WTC11 (cell line): ENCODE measurements at regions not wholly inside any gene's neighbourhood (a gene's known extent, or its start where the extent isn't known, plus 50 kb on each side); places are given as distances from the start of the nearest gene placed in this dataset.

Experiments
- IRF2 ChIP-seq: sonication (generic); formaldehyde crosslinking; IDR thresholded peaks from 2 replicates; pipeline ENCODE4 v1.8.0; 2022; ENCODE audit warnings: low read depth, missing genetic modification reagents, borderline replicate concordance
- KAT7 ChIP-seq: sonication (generic); formaldehyde crosslinking; IDR thresholded peaks from 2 replicates; pipeline ENCODE4 v1.8.1; 2023; ENCODE audit warnings: missing genetic modification reagents, mild to moderate bottlenecking, borderline replicate concordance
- NFYB ChIP-seq: sonication (generic); formaldehyde crosslinking; conservative IDR thresholded peaks from 2 replicates; pipeline ENCODE4 v1.8.0; 2022; ENCODE audit warnings: low read depth, missing genetic modification reagents
- NR1H2 ChIP-seq: sonication (generic); formaldehyde crosslinking; IDR thresholded peaks from 2 replicates; pipeline ENCODE4 v1.9.0; 2021; ENCODE audit warnings: mild to moderate bottlenecking, moderate library complexity, missing genetic modification reagents
- PRRX2 ChIP-seq: fragments of 250-450 bp; sonication (Bioruptor Pico); IDR thresholded peaks from 2 replicates; pipeline ENCODE4 v1.8.0; 2021; ENCODE audit warnings: mild to moderate bottlenecking
- SP1 ChIP-seq: sonication (generic); formaldehyde crosslinking; conservative IDR thresholded peaks from 2 replicates; pipeline ENCODE4 v1.8.1; 2022; ENCODE audit warnings: missing genetic modification reagents
- ZNF138 ChIP-seq: sonication (generic); formaldehyde crosslinking; conservative IDR thresholded peaks from 2 replicates; pipeline ENCODE4 v1.8.1; 2022; ENCODE audit warnings: mild to moderate bottlenecking, moderate library complexity, missing genetic modification reagents
- TF ChIP-seq, protein P1 (sequence below): fragments of 200-600 bp; IDR thresholded peaks from 2 replicates; pipeline ENCODE4 v1.8.0; 2022; ENCODE audit warnings: antibody characterized with exemption

GRCh38 chr18:4781873-4782272 is 326.8 kb upstream of the DLGAP1 start:
- TF ChIP-seq NR1H2 (CRISPR knock-in tag) (no peak), NFYB (no peak), PRRX2 (CRISPR knock-in tag) (no peak), ZNF138 (CRISPR knock-in tag) (no peak), IRF2 (CRISPR knock-in tag) (no peak), SP1 (CRISPR knock-in tag) (no peak), KAT7 (no peak)
- TF ChIP-seq, protein P1, sequence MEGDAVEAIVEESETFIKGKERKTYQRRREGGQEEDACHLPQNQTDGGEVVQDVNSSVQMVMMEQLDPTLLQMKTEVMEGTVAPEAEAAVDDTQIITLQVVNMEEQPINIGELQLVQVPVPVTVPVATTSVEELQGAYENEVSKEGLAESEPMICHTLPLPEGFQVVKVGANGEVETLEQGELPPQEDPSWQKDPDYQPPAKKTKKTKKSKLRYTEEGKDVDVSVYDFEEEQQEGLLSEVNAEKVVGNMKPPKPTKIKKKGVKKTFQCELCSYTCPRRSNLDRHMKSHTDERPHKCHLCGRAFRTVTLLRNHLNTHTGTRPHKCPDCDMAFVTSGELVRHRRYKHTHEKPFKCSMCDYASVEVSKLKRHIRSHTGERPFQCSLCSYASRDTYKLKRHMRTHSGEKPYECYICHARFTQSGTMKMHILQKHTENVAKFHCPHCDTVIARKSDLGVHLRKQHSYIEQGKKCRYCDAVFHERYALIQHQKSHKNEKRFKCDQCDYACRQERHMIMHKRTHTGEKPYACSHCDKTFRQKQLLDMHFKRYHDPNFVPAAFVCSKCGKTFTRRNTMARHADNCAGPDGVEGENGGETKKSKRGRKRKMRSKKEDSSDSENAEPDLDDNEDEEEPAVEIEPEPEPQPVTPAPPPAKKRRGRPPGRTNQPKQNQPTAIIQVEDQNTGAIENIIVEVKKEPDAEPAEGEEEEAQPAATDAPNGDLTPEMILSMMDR: no peak
